Spinal cord (tissue), 9 donors: ENCODE measurements at regions not wholly inside any gene's neighbourhood (a gene's known extent, or its start where the extent isn't known, plus 50 kb on each side); places are given as distances from the start of the nearest gene placed in this dataset.

Experiments used
- DNase-seq, 6 donors: peaks; one replicate each; pipeline versions ENCODE4 v3.0.0 to v3.0.0-alpha.2; 2013 to 2015; ENCODE audit warnings: low spot score in 6 of 6, low read depth in 4 of 6
- H3K27ac ChIP-seq: one replicate; pipeline ENCODE4 v1.5.1; 2013; ENCODE audit warnings: low read depth, low read length, control low read depth
- H3K27me3 ChIP-seq: one replicate; pipeline ENCODE4 v1.6.1; 2013; ENCODE audit warnings: low read length; ENCODE audit not compliant: control insufficient read depth, insufficient read depth
- H3K36me3 ChIP-seq: one replicate; pipeline ENCODE4 v1.6.1; 2013; ENCODE audit warnings: low read length; ENCODE audit not compliant: control insufficient read depth, insufficient read depth
- H3K4me1 ChIP-seq: one replicate; pipeline ENCODE4 v1.6.1; 2013; ENCODE audit warnings: low read length; ENCODE audit not compliant: control insufficient read depth, insufficient read depth
- H3K4me3 ChIP-seq: one replicate; pipeline ENCODE4 v1.5.1; 2013; ENCODE audit warnings: low read depth, low read length, control low read depth
- H3K9me3 ChIP-seq: one replicate; pipeline ENCODE4 v1.6.1; 2013; ENCODE audit warnings: low read length; ENCODE audit not compliant: control insufficient read depth, insufficient read depth
- WGBS: methylation state at CpG from one replicate; pipeline ENCODE4 v1.1.5; 2013; ENCODE audit warnings: missing lambda C conversion rate; ENCODE audit not compliant: insufficient coverage; 5-methylcytosine and 5-hydroxymethylcytosine counted together
- donor health status: healthy.

DNA sequence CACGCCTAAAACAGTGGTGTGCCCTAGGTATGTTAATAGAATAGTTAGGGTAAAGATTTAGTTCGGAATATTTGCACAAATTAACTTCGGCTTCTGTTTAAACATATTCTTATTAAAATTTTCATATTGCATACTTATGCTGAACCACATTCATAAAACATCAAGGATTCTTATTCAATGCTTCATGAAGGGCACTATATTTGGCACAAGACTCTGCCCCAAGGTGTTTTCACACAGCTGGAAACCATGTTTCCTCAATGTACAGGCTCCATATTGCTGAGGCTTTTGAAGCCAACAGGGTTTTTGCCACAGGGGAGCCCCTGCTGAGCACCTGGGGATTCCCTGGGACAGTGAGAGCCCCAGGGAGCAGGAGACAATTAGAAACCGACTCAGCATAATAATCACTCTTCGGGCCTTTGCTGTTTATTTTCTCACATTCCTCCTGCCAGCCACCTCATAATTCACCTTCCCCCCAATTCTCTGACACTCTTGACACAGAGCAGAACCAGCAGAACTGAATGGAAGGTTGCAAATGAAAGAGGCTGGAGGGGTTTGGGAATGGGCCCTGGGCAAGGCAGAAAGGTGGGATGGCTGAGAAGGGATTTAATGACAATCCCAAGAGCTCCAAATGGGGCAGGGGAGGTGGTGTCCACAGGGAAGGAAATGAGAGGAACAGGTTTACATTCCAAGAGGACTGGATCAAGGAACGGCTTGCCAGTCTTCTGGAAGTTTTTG lies 72.3 kb upstream of the POMP start:
- no peak overlapping the region for H3K4me3 ChIP-seq
- 60% methylated on average over 1 of the region's 6 CpGs for WGBS

DNA sequence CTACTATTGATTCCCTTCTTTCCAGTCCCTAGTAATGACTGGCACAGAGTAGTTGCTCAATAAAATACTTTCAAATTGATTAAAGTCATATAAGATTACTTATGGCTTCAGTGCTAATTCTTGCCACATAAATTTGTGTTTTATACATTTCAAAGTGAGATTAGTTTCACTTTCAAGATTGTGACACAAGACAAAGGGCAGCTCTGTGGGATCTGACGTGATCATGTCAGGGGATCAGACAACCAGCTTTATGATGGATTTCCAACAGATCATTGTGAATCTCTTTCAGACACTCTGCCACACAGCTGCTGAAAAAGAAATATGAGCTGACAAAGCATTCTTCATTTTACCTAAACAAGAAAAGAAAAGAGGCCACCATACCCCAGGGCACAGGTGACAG lies 73.4 kb upstream of the POMP start:
- no peaks in the 10 kb centered on the region for H3K27me3 ChIP-seq
- H3K9me3 ChIP-seq = no peaks in the 10 kb centered on the region
- WGBS = 89% methylated on average over 1 of the region's 1 CpG
- no peak overlapping the region for H3K27ac ChIP-seq
- H3K4me1 ChIP-seq = peaks cover 3% of the 10 kb centered on the region
- H3K4me3 ChIP-seq = no peak overlapping the region
- H3K36me3 ChIP-seq = no peaks in the 10 kb centered on the region
- DNase-seq = no peak

More for the DNA sequence above, 72.3 kb upstream of the POMP start:
- no peaks in the 10 kb centered on the region for H3K36me3 ChIP-seq
- no peak for DNase-seq
- H3K27ac ChIP-seq = no peak overlapping the region
- H3K9me3 ChIP-seq = no peaks in the 10 kb centered on the region
- H3K27me3 ChIP-seq = no peaks in the 10 kb centered on the region
- peaks cover 3% of the 10 kb centered on the region for H3K4me1 ChIP-seq

DNA sequence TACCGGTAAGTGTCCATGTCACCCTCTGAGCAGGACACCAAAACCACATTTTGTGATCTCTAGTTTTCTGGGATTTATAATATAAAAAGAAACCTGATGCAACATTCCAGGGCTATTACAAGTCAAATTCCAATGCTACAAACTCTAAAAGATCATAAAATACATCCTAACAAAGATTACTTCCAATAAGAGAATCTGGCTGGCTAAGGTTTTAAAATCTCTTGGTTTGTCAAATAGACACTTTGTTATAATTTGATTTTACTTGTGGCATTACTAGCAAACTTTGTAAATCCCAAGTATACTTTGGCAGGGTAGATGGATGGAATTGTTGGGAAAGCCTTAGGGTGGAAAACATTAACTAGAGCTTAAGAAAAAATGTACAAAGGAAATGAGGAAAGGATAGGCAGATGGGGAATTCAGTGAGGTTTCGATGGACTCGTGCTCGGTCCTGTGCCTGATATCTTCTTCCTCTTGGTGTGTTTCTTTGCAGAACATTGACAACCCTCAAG lies 74.0 kb upstream of the POMP start:
- 85% methylated on average over 3 of the region's 4 CpGs for WGBS
- H3K27ac ChIP-seq = no peak overlapping the region
- H3K27me3 ChIP-seq = no peaks in the 10 kb centered on the region
- no peaks in the 10 kb centered on the region for H3K36me3 ChIP-seq
- H3K4me3 ChIP-seq = no peak overlapping the region
- DNase-seq = no peak
- peaks cover 3% of the 10 kb centered on the region for H3K4me1 ChIP-seq
- H3K9me3 ChIP-seq = no peaks in the 10 kb centered on the region

GRCh38 chr13:28583651-28584091 lies 75.3 kb upstream of the POMP start:
- no peak overlapping the region for H3K4me3 ChIP-seq
- H3K27me3 ChIP-seq = no peaks in the 10 kb centered on the region
- no peak overlapping the region for H3K27ac ChIP-seq
- DNase-seq = peak in 1 of 6 donors; percentile 20
- WGBS = 66% methylated on average over 18 of the region's 19 CpGs
- peaks cover 3% of the 10 kb centered on the region for H3K4me1 ChIP-seq
- no peaks in the 10 kb centered on the region for H3K9me3 ChIP-seq
- no peaks in the 10 kb centered on the region for H3K36me3 ChIP-seq

DNA sequence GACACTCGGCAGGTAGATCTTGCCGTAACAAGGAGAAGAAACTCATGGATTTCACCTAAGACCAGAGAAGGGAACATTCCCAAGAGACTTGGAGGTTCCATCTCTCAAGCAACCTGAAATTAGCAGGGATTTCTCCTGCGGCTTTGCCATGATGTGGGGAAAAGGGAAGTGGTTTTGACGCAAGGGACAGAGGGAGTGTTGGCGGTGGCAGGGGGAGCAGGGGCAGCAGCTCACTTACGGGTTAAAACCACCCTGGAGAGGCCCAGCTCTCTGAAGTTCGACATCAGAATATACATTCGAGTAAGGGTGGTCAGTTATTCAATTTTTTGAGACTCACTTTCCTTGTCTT lies 76.1 kb upstream of the POMP start:
- no peak for DNase-seq
- H3K36me3 ChIP-seq = no peaks in the 10 kb centered on the region
- no peak overlapping the region for H3K27ac ChIP-seq
- H3K9me3 ChIP-seq = no peaks in the 10 kb centered on the region
- peaks cover 3% of the 10 kb centered on the region for H3K4me1 ChIP-seq
- no peaks in the 10 kb centered on the region for H3K27me3 ChIP-seq
- 82% methylated on average over 8 of the region's 8 CpGs for WGBS
- no peak overlapping the region for H3K4me3 ChIP-seq

DNA sequence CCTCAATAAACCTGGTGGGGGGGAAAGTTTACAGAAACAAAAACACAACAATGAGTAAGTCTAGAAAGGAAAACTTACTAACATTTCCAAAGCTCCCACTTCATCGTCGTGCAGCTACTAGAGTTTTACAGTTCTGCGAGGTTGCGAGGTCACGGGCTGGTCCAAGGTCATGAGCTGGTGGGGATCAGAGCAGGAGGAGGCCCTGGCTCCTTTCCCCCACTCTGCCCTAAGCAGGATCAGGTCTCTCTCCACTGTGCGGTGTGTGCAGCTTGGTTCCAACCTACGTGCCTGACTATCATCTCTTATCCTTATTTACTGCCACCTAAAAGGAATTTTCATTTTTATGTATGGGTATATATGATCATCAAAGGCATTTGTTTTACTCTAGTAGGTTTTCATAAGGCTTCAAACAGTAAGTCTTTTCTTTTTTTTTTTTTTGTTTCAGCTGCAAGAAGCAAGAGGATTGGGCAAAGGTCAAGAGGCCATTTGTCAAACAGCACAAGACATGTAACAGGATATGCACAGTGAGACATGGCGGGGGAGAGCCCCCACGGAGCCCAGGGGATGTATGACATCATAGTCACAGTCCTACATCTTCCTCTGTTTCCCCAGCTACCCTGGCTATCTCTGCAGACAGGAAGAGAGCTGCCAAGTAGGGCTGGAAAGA lies 76.6 kb upstream of the POMP start:
- Histone ChIP-seq H3K4me1 (peaks cover 3% of the 10 kb centered on the region), H3K36me3 (no peaks in the 10 kb centered on the region), H3K27me3 (no peaks in the 10 kb centered on the region), H3K4me3 (no peak overlapping the region), H3K27ac (no peak overlapping the region), H3K9me3 (no peaks in the 10 kb centered on the region)
- DNase-seq = no peak
- WGBS = 35% methylated on average over 2 of the region's 9 CpGs

DNA sequence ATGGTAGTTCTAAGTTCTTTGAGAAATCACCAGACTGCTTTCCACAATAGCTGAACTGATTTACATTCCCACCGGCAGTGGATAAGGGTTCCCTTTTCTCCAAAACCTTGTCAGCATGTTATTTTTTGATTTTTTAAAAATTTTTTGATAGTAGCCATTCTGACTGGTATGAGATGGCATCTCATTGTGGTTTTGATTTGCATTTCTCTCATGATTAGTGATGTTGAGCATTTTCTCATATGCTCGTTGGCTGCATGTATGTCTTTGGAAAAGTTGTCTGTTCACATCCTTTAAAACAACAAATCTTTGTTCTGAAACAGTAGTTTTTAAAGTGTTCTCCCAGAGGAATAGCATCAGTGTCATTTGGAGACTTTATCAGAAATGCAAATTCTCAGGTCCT lies 77.5 kb upstream of the POMP start:
- Histone ChIP-seq H3K4me3 (no peak overlapping the region), H3K27me3 (no peaks in the 10 kb centered on the region), H3K9me3 (no peaks in the 10 kb centered on the region), H3K36me3 (no peaks in the 10 kb centered on the region), H3K27ac (no peak overlapping the region), H3K4me1 (peaks cover 3% of the 10 kb centered on the region)
- DNase-seq = no peak
- no CpG with 5 or more reads among the region's 2 CpGs for WGBS

DNA sequence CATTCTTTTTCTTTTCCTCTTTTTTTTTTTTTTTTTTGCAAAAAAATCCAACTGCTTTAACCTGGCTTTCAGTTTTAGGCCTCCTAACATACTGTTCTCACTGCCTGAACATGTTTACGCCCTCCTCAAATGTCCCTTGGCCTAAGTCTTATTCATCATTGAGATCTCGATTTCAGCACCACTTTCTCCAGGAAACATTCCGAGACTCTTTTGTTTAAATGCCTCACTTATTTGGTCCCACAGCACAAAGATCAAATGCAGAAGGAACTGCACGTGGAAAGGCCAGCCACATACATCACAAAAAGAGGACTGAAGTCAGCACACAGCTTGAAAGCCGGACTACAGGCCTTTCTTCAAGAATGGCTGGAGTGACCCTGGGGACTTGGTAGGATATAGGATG lies 79.2 kb upstream of the POMP start:
- WGBS = 67% methylated on average over 5 of the region's 5 CpGs
- Histone ChIP-seq H3K27me3 (no peaks in the 10 kb centered on the region), H3K36me3 (no peaks in the 10 kb centered on the region), H3K4me1 (peaks cover 3% of the 10 kb centered on the region), H3K4me3 (no peak overlapping the region), H3K9me3 (no peaks in the 10 kb centered on the region), H3K27ac (no peak overlapping the region)
- DNase-seq = no peak

GRCh38 chr13:28579322-28579721 lies 79.6 kb upstream of the POMP start:
- Histone ChIP-seq H3K4me1 (peaks cover 3% of the 10 kb centered on the region), H3K9me3 (no peaks in the 10 kb centered on the region), H3K4me3 (no peak overlapping the region), H3K27me3 (no peaks in the 10 kb centered on the region), H3K36me3 (no peaks in the 10 kb centered on the region), H3K27ac (no peak overlapping the region)
- WGBS = 62% methylated on average over 6 of the region's 7 CpGs
- no peak for DNase-seq

DNA sequence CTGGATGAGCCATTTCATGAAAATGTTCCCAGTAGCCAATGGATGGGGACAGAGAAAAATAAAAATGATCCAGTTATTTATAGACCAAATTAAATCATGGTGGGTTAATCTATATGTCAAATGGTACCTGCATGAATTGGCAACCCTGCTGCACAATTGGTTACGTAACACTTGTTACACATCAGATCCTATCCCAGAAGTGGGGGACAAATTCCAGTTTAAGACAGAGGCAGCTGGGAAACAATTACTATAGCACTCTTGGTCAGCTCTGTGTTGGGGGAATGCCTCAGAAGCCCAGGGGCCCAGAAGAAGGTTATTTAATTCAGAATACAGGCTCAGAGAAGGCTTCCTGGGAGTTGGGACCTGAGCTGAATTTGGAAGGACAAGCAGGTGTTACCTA lies 81.1 kb upstream of the FLT1 start:
- WGBS = 100% methylated on average over 1 of the region's 1 CpG
- Histone ChIP-seq H3K4me1 (no peaks in the 10 kb centered on the region), H3K27me3 (no peaks in the 10 kb centered on the region), H3K9me3 (no peaks in the 10 kb centered on the region), H3K4me3 (no peak overlapping the region), H3K27ac (no peak overlapping the region), H3K36me3 (no peaks in the 10 kb centered on the region)
- DNase-seq = no peak
